Heart right ventricle (tissue), 16 donors: ENCODE measurements at regions not wholly inside any gene's neighbourhood (a gene's known extent, or its start where the extent isn't known, plus 50 kb on each side); places are given as distances from the start of the nearest gene placed in this dataset.

Source experiments
- ATAC-seq, 8 donors: fragments of 200-7000 bp; cut with Tn5 transposase; one replicate each; pipeline ENCODE4 v1.9.1; 2020; ENCODE audit warnings: mild to moderate bottlenecking in 8 of 8, moderate library complexity in 8 of 8, moderate number of reproducible peaks in 1 of 8
- DNase-seq, 2 donors: peaks; one replicate each; pipeline ENCODE4 v3.0.0-alpha.2; 2020
- H3K27ac ChIP-seq, 10 donors: fragments of 200-600 bp; sonication (generic) in 2 of 10; one replicate each; pipeline versions ENCODE4 v1.5.0 to v1.8.0; 2020 to 2022; ENCODE audit warnings: mild to moderate bottlenecking in 3 of 10
- H3K27me3 ChIP-seq, 7 donors: fragments of 200-600 bp; one replicate each; pipeline ENCODE4 v1.8.0; 2021 to 2022; ENCODE audit warnings: mild to moderate bottlenecking in 2 of 7
- H3K36me3 ChIP-seq, 9 donors: fragments of 200-600 bp; sonication (generic) in 1 of 9; one replicate each; pipeline versions ENCODE4 v1.5.0 to v1.8.0; 2020 to 2022; ENCODE audit warnings: mild to moderate bottlenecking in 2 of 9
- H3K4me1 ChIP-seq, 9 donors: fragments of 200-600 bp; sonication (generic) in 1 of 9; one replicate each; pipeline versions ENCODE4 v1.5.0 to v1.8.0; 2020 to 2022; ENCODE audit warnings: mild to moderate bottlenecking in 4 of 9
- H3K4me3 ChIP-seq, 10 donors: fragments of 200-600 bp; sonication (generic) in 2 of 10; one replicate each; pipeline versions ENCODE4 v1.5.0 to v1.8.0; 2020 to 2022; ENCODE audit warnings: mild to moderate bottlenecking in 7 of 10, moderate library complexity in 2 of 10
- H3K9me3 ChIP-seq, 11 donors: fragments of 200-600 bp in 10 of 11; sonication (generic) in 2 of 11; one replicate each; pipeline versions ENCODE4 v1.5.0 to v1.8.0; 2013 to 2022; ENCODE audit warnings: mild to moderate bottlenecking in 2 of 11, control low read depth in 1 of 11, moderate library complexity in 1 of 11
- CTCF ChIP-seq, 9 donors: fragments of 200-600 bp; sonication (generic) in 2 of 9; IDR thresholded peaks; one replicate each; pipeline versions ENCODE4 v1.5.0 to v1.8.0; 2021 to 2022; ENCODE audit warnings: antibody characterized with exemption in 9 of 9, mild to moderate bottlenecking in 5 of 9, moderate library complexity in 1 of 9
- WGBS, 2 donors: extraction: QIAGEN DNeasy Blood & Tissue Kit; methylation state at CpG; one replicate each; pipeline ENCODE4 v1.1.7; 2013; ENCODE audit warnings: inconsistent platforms in 1 of 2; 5-methylcytosine and 5-hydroxymethylcytosine counted together
- intact Hi-C, 10 donors: fragments of 100-400 bp; cut with DNase I; formaldehyde crosslinking; loops; one replicate each; pipeline versions ENCODE4 v1.11.1 to v1.14.2; 2022
- donor health status: Arrhythmogenic right ventricular cardiomyopathy.
- donor health status: ischemic (EF 13 %, LVEDD 7.1; RV severe dilation, severe dysfunction).
- donor health status: healthy with polysubstance abuse.
- donor health status: DM: no; HTN: yes; CAD: no.
- donor health status: DM: no; HTN: no; CAD: no.
- donor health status: ischemic (EF 25% LVEDD 6.9; RV normal size, moderate dysfunction).
- donor health status: ischemic (EF 25% LVEDD 5.7; RV mildly dilated, moderate dysfunction).
- donor health status: healthy.
- donor health status: DM: yes; HTN: yes; CAD: no.
- donor health status: Ischemic cardiomyopathy.
- donor health status: ischemic (EF 35%, LVEDD 5.7; RV mildly dilated, moderate dysfunction).
- donor health status: nonischemic (EF 11% LVEDD 7.7; RV severe dilation, severe dysfunction).
- donor health status: DM: yes; HTN: yes; CAD: no.
- donor health status: PGD.
- donor health status: ischemic (EF 29% LVEDD 5.4; RV normal size, mild dysfunction).
- donor health status: nonischemic (EF 23%, LVEDD 6.1; RV moderate dilation, normal function).

GRCh38 chr2:181806039-181806392, 85.5 kb upstream of the ITPRID2 start:
- intact Hi-C loops: no loop called here
- Histone ChIP-seq H3K4me3 (no peak overlapping the region), H3K4me1 (peaks cover 0 to 37% (median 9%) of the 10 kb centered on the region in 9 donors), H3K36me3 (no peaks in the 10 kb centered on the region), H3K9me3 (peaks cover 0 to 16% (median 0%) of the 10 kb centered on the region in 11 donors), H3K27ac (peak overlapping the region in 6 of 10 donors; percentile 16 to 74 (median 44)), H3K27me3 (no peaks in the 10 kb centered on the region)
- DNase-seq: no peak
- ATAC-seq: no peak
- WGBS, 2 donors: 42 to 52% methylated on average over 1 of the region's 1 CpG
- TF ChIP-seq CTCF (IDR thresholded peaks at IDR 0.05): no peak

- TF ChIP-seq CTCF (IDR thresholded peaks at IDR 0.05): no peak
- no peaks in the 10 kb centered on the region for H3K27me3 ChIP-seq
- peaks cover 0 to 51% (median 11%) of the 10 kb centered on the region in 9 donors for H3K4me1 ChIP-seq
- H3K27ac ChIP-seq: no peak overlapping the region
- no peaks in the 10 kb centered on the region for H3K36me3 ChIP-seq
- no peak for DNase-seq
- H3K4me3 ChIP-seq: no peak overlapping the region
- intact Hi-C loops: no loop called here
- ATAC-seq: no peak
- peaks cover 0 to 7% (median 0%) of the 10 kb centered on the region in 11 donors for H3K9me3 ChIP-seq
- 91 to 92% methylated on average over 2 of the region's 2 CpGs for WGBS, 2 donors
Observed at GRCh38 chr2:181807526-181807925, 84.0 kb upstream of the ITPRID2 start.

GRCh38 chr2:181810823-181811695, 80.5 kb upstream of the ITPRID2 start:
- DNase-seq: peak in 1 of 2 donors; percentile 51

More at GRCh38 chr2:181810823-181811695, 80.5 kb upstream of the ITPRID2 start:
- Histone ChIP-seq H3K27ac (peak overlapping the region in 9 of 10 donors; percentile 9 to 74 (median 57)), H3K9me3 (no peaks in the 10 kb centered on the region), H3K27me3 (no peaks in the 10 kb centered on the region), H3K4me1 (peaks cover 0 to 35% (median 11%) of the 10 kb centered on the region in 9 donors), H3K4me3 (peak overlapping the region in 2 of 10 donors; percentile 6 to 9), H3K36me3 (no peaks in the 10 kb centered on the region)
- WGBS, 2 donors: 36 to 47% methylated on average over 9 of the region's 9 CpGs
- ATAC-seq: peak; percentile 78 to 97 (median 94)
- intact Hi-C loops: loop anchor here in 1 of 10 donors (10.0 kb wide), 1 partner anchor 74 kb away; no protein-coding TSS in a partner anchor
- TF ChIP-seq CTCF (IDR thresholded peaks at IDR 0.05): no peak
